ENCODE measurements at regions not wholly inside any gene's neighbourhood (a gene's known extent, or its start where the extent isn't known, plus 50 kb on each side); places are given as distances from the start of the nearest gene placed in this dataset.

DNA sequence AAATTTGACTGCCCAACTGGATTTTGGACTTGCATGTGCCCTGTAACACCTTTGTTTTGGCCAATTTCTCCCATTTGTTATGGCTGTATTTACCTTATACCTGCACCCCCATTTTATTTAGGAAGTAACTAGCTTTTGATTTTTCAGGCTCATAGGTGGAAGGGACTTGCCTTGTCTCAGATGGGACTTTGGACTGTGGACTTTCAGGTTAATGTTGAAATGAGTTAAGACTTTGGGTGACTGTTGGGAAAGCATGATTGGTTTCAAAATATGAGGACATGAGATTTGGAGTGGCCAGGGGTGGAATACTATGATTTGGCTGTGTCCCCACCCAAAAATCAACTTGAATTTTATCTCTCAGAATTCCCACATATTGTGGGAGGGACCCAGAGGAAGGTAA, 490.2 kb downstream of the PRR16 start:
- TF ChIP-seq RFX5 (IDR thresholded peaks at IDR 0.05; ENCODE audit: low read length): no peak
- no peak for TF ChIP-seq POLR2AphosphoS5 (IDR thresholded peaks at IDR 0.05; ENCODE audit: low read depth, low read length)
- TF ChIP-seq, protein P1, sequence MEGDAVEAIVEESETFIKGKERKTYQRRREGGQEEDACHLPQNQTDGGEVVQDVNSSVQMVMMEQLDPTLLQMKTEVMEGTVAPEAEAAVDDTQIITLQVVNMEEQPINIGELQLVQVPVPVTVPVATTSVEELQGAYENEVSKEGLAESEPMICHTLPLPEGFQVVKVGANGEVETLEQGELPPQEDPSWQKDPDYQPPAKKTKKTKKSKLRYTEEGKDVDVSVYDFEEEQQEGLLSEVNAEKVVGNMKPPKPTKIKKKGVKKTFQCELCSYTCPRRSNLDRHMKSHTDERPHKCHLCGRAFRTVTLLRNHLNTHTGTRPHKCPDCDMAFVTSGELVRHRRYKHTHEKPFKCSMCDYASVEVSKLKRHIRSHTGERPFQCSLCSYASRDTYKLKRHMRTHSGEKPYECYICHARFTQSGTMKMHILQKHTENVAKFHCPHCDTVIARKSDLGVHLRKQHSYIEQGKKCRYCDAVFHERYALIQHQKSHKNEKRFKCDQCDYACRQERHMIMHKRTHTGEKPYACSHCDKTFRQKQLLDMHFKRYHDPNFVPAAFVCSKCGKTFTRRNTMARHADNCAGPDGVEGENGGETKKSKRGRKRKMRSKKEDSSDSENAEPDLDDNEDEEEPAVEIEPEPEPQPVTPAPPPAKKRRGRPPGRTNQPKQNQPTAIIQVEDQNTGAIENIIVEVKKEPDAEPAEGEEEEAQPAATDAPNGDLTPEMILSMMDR (IDR thresholded peaks at IDR 0.05): no peak
- no peak for TF ChIP-seq CHD2 (IDR thresholded peaks at IDR 0.05; ENCODE audit: low read length, partially characterized antibody)
- TF ChIP-seq RAD21 (IDR thresholded peaks at IDR 0.05; ENCODE audit: low read length): no peak
- TF ChIP-seq SIN3A (IDR thresholded peaks at IDR 0.05; ENCODE audit: borderline replicate concordance, low read depth, low read length): no peak
- TF ChIP-seq, protein P2, sequence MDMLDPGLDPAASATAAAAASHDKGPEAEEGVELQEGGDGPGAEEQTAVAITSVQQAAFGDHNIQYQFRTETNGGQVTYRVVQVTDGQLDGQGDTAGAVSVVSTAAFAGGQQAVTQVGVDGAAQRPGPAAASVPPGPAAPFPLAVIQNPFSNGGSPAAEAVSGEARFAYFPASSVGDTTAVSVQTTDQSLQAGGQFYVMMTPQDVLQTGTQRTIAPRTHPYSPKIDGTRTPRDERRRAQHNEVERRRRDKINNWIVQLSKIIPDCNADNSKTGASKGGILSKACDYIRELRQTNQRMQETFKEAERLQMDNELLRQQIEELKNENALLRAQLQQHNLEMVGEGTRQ (IDR thresholded peaks at IDR 0.05; ENCODE audit: borderline replicate concordance, low read depth, low read length): no peak
- no peak for TF ChIP-seq MAX (IDR thresholded peaks at IDR 0.05; ENCODE audit: low read depth)
- no peak for TF ChIP-seq RCOR1 (IDR thresholded peaks at IDR 0.05; ENCODE audit: low read length)

Data from SK-N-SH (cell line).